ENCODE measurements at regions not wholly inside any gene's neighbourhood (a gene's known extent, or its start where the extent isn't known, plus 50 kb on each side); places are given as distances from the start of the nearest gene placed in this dataset.

- no peak overlapping the region for H3K4me3 ChIP-seq (ENCODE audit: control insufficient read depth in 2 of 3, extremely low read depth in 1 of 3, insufficient read depth in 2 of 3, low read depth in 1 of 3, low read length in 3 of 3)
- no peaks in the 10 kb centered on the region for H3K36me3 ChIP-seq (ENCODE audit: control insufficient read depth in 2 of 2, extremely low read depth in 1 of 2, insufficient read depth in 2 of 2, low read length in 2 of 2)
- H3K9me3 ChIP-seq (ENCODE audit: control insufficient read depth, low read depth, low read length), result no peaks in the 10 kb centered on the region
- H3K27me3 ChIP-seq (ENCODE audit: control insufficient read depth, extremely low read depth, insufficient read depth, low read length), result peaks cover 30% of the 10 kb centered on the region
- no peaks in the 10 kb centered on the region for H4K20me1 ChIP-seq (ENCODE audit: control insufficient read depth, extremely low read depth, insufficient read depth, low read length)
- dilution Hi-C loops (cut with MboI; ENCODE audit: extremely low pct_ligation_motif_present, low sequenced_read_pairs), result no loop called here
- no peak overlapping the region for H3K9ac ChIP-seq (ENCODE audit: control insufficient read depth, extremely low read depth, insufficient read depth, low read length)
- H3K79me2 ChIP-seq (ENCODE audit: control insufficient read depth, insufficient read depth, low read length), result no peaks in the 10 kb centered on the region
- H3K4me1 ChIP-seq (ENCODE audit: control insufficient read depth, extremely low read depth, insufficient read depth, low read length), result no peaks in the 10 kb centered on the region
- H3K27ac ChIP-seq (ENCODE audit: control insufficient read depth, insufficient read depth, low read length), result no peak overlapping the region
- no peak for FAIRE-seq
- no peak overlapping the region for H2AFZ ChIP-seq (ENCODE audit: control insufficient read depth, low read length)
- DNase-seq (ENCODE audit: low read depth, low spot score), result no peak
- no peak overlapping the region for H3K4me2 ChIP-seq (ENCODE audit: control insufficient read depth, extremely low read depth, insufficient read depth, low read depth, low read length)
- no peaks in the 10 kb centered on the region for H3K9me1 ChIP-seq (ENCODE audit: control insufficient read depth, extremely low read depth, insufficient read depth, low read length)
- TF ChIP-seq EZH2 (IDR thresholded peaks at IDR 0.05; ENCODE audit: low read length) (no peak), CTCF (optimal IDR thresholded peaks at IDR 0.05 in 1 of 3, IDR thresholded peaks at IDR 0.05 in 1 of 3, conservative IDR thresholded peaks at IDR 0.05 in 1 of 3; ENCODE audit: extremely low read depth in 1 of 3, insufficient read depth in 2 of 3, low read length in 3 of 3) (no peak)
Measured at GRCh38 chr20:58574469-58574868, 59.3 kb upstream of the APCDD1L start.

- DNase-seq (ENCODE audit: low read depth, low spot score) (no peak), FAIRE-seq (no peak)
- Histone ChIP-seq H3K36me3 (ENCODE audit: control insufficient read depth in 2 of 2, extremely low read depth in 1 of 2, insufficient read depth in 2 of 2, low read length in 2 of 2) (no peaks in the 10 kb centered on the region), H4K20me1 (ENCODE audit: control insufficient read depth, extremely low read depth, insufficient read depth, low read length) (no peaks in the 10 kb centered on the region), H3K4me1 (ENCODE audit: control insufficient read depth, extremely low read depth, insufficient read depth, low read length) (no peaks in the 10 kb centered on the region), H3K27me3 (ENCODE audit: control insufficient read depth, extremely low read depth, insufficient read depth, low read length) (peaks cover 30% of the 10 kb centered on the region), H3K9me3 (ENCODE audit: control insufficient read depth, low read depth, low read length) (no peaks in the 10 kb centered on the region), H3K4me3 (ENCODE audit: control insufficient read depth in 2 of 3, extremely low read depth in 1 of 3, insufficient read depth in 2 of 3, low read depth in 1 of 3, low read length in 3 of 3) (no peak overlapping the region), H3K9me1 (ENCODE audit: control insufficient read depth, extremely low read depth, insufficient read depth, low read length) (no peaks in the 10 kb centered on the region), H3K4me2 (ENCODE audit: control insufficient read depth, extremely low read depth, insufficient read depth, low read depth, low read length) (no peak overlapping the region), H3K79me2 (ENCODE audit: control insufficient read depth, insufficient read depth, low read length) (no peaks in the 10 kb centered on the region), H3K27ac (ENCODE audit: control insufficient read depth, insufficient read depth, low read length) (no peak overlapping the region), H3K9ac (ENCODE audit: control insufficient read depth, extremely low read depth, insufficient read depth, low read length) (no peak overlapping the region), H2AFZ (ENCODE audit: control insufficient read depth, low read length) (no peak overlapping the region)
- dilution Hi-C loops (cut with MboI; ENCODE audit: extremely low pct_ligation_motif_present, low sequenced_read_pairs), result no loop called here
- TF ChIP-seq CTCF (optimal IDR thresholded peaks at IDR 0.05 in 1 of 3, IDR thresholded peaks at IDR 0.05 in 1 of 3, conservative IDR thresholded peaks at IDR 0.05 in 1 of 3; ENCODE audit: extremely low read depth in 1 of 3, insufficient read depth in 2 of 3, low read length in 3 of 3) (no peak), EZH2 (IDR thresholded peaks at IDR 0.05; ENCODE audit: low read length) (no peak)
Measured at GRCh38 chr20:58573986-58574385, 58.8 kb upstream of the APCDD1L start.

Measured in keratinocyte (primary cell).